CD4-positive, alpha-beta T cell treated with Interleukin-17A for 1 hour (primary cell): ENCODE measurements at regions not wholly inside any gene's neighbourhood (a gene's known extent, or its start where the extent isn't known, plus 50 kb on each side); places are given as distances from the start of the nearest gene placed in this dataset.

Source experiments
- DNase-seq: peaks from one replicate; pipeline ENCODE4 v3.0.0-alpha.2; 2020

DNA sequence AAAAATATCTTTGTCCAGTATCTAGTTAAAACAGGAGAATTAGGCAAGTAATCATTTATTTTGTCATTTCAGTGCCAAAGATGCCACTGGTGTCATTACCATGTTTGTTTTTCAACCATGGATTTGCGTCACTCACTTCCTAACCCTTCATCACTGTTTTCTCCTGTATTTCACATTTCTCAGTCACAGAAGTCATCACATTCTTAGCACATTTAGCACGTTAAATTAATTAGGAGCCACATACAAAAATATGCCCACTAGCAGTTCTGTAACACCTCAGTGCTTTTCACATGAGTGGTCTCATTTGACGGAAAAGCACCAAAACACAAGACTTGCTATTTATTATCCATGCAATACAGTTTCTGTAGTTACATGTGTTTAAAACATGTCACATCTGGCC is 546.0 kb downstream of the METTL15 start:
- DNase-seq = no peak

DNA sequence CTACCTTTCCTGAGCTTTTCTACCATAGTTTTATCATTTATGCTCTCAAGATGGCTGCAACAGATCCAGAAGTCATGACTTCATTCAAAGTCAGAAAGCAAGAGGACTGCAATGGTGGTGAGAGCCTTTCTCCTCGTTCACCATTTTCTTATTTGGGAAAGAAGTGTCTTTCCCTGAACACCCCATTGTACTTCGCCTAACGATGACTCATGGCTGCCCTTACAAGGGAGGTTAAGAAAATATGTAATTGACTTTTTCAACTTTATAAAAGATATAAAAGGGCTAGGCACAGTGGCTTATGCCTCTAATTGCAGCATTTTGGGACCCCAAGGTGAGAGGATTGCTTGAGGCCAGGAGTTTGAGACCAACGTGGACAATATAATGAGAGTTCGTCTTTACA is 541.7 kb downstream of the METTL15 start:
- DNase-seq = no peak

DNA sequence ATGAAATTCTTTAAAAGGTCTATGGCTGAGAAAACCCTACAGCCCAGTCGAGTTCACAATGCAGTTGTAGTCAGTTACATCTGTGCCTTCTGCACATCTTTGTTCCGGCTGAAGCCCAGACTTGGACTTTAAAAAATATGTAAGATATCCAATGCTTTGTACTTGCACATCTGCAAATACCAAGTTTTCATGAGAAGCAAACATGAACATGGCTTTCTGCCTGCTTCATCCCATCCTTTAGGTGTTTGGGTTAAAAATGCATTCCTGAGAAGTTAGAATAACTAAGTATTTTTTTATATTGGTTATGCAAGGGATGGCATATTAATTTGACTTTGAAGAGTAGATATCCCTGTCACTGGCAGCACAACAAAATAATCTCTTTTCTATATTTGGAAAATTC is 528.4 kb downstream of the METTL15 start:
- DNase-seq = no peak

DNA sequence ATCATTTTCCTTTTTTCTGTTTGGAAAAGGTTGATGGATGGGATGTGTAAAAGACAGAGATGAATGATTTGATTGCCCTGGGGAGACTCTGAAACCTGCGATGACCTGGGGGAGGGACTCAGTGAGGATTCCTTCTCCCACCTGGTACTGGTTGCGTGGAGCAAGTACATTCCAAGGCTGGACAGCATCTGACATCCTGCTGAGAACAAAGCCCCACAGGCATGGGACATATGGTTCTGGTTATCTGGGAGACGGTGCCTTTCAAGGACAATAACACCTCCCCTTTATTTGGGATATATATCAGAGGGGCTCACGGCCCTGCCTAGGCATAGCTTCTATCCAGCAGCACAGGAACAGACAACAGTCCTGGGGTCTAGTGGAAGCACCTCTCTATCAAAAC is 527.8 kb downstream of the METTL15 start:
- no peak for DNase-seq

DNA sequence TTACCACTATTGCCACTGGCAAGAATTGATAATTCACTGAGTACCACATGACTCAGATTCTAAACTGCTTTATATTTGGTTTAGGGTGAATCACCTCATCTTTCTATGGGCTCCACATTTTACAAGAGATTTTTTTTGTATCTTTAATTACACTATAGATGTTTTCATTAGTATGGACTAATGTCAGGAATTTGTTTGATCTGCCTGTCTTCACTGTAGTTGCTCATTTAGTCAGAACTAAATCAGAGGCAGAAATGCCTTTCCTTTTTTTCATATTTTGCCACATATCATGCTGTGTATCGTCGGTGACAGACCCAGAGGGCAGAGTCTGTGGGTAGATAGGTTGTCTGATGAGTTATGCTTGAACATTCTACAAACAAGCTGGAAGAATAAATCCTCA is 524.1 kb downstream of the METTL15 start:
- DNase-seq = no peak

DNA sequence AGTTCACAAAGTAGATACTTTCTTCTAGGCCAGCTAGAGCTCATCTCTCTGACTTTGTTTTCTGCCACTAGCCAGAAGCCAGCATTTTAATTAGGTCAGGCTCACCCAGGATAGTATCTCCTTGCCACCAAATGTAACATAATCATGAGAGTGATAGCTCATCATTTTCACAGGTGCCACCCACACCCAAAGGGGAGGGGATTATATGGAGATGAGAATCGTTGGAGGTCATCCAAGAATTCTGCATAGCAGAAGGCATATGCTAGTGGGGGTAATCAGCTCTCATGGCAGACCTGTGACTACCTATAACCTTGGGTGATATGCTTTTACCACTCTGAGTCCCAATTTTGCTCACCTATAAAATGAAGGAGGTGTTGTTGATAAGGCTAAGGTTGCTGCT is 523.0 kb downstream of the METTL15 start:
- DNase-seq = no peak

DNA sequence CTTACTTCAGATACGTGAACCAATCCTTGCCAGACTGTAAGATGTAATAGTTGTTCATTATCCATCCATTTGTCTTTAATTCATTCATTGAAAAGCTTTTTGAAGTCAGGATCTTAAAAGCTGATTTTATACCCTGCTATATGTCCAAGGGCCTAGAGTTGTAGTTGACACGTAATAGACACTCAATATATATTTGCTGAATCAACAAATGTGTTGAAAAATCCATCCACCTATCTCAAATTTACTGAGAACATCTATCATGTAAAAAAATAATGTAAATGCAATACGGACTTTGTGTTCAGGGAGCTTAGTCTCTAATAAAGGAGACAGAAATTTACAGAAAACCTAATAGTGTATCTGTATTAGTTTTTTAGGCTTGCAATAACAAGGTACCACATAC is 521.0 kb downstream of the METTL15 start:
- no peak for DNase-seq

GRCh38 chr11:28628412-28628811 is 520.2 kb downstream of the METTL15 start:
- no peak for DNase-seq

DNA sequence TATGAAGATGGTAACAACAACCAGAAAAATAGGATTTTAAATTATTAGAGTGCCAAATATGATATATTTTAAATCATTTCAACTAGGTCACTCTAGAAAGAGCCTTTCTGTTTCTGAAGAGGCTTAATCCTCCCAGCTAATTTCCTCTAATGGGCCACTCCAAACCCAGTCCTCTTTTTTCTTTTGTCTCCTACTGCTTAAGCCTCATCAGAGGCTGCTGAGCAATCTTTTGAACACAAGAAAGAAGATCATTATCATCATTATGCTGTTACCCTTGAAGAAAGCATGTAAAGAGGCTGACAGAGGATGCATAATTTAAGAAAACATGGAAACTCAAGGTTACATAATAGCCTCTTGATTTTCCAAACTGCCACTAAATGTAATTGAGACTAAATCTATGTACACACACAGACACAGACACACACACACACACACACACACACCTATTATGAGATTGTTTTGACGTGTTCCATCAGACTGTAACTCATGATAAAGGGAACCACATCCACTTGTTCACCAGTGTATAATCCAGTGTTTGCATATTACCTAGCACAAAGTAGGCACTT is 519.6 kb downstream of the METTL15 start:
- DNase-seq = no peak

GRCh38 chr11:28625532-28625931 is 517.3 kb downstream of the METTL15 start:
- DNase-seq = no peak

DNA sequence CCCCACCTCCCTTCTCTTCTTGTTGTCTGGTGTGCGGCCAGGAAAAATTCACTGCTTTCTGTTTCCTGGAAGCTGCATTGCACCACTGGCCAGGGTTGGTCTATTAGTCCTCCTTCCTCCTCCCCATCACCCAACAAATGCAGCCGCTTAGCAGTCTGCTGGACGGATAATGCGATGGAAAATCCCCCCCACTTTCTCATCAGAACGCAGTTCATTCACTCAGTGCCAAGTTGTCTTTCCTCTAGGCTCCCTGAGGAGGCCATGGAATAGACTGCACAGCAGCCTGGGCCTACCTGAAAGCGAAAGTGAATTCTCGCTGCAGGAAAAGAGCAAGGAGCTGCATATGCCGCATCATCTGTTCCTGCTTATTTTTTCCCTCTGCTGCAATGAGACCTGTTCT is 513.6 kb downstream of the METTL15 start:
- no peak for DNase-seq

DNA sequence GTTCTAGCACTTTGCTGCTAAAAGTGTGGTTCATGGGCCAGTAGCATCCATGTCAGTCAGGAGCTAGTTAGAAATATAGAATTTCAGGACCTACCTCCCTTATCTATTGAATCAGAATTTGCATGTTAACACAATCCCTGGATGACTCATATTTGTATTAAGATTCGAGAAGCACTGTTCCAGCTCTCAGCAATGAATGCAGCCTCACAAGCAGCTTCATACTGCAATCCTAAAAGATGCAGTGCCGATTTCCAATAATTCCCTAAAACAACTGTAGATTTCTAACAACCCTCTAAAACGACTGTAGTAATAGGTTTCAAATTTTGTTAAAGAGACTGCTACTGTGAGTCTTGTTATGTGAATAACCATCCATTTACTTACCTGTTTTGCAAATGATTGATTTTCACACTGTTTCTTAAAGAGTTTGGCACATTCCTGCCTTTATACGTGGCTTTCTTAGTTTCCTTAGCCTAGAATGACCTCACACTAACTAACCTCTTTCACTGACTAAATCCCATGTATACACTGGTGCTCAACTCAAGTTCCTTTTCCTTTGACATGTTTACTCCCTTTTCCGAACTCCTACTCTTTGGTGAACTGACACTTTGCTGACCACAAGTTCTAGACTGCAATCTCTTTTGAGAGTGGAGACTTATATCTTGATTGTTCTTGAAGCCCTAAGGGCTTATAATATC is 511.8 kb downstream of the METTL15 start:
- DNase-seq = no peak

GRCh38 chr11:28618416-28618815 is 510.2 kb downstream of the METTL15 start:
- DNase-seq = no peak

- DNase-seq = no peak
Observed at GRCh38 chr11:28616160-28616965, 508.2 kb downstream of the METTL15 start.

- DNase-seq = no peak
Observed at GRCh38 chr11:28615542-28615941, 507.4 kb downstream of the METTL15 start.

GRCh38 chr11:28606930-28607329 is 498.7 kb downstream of the METTL15 start:
- DNase-seq = no peak

- no peak for DNase-seq
Observed at GRCh38 chr11:28599656-28600055, 491.5 kb downstream of the METTL15 start.

DNA sequence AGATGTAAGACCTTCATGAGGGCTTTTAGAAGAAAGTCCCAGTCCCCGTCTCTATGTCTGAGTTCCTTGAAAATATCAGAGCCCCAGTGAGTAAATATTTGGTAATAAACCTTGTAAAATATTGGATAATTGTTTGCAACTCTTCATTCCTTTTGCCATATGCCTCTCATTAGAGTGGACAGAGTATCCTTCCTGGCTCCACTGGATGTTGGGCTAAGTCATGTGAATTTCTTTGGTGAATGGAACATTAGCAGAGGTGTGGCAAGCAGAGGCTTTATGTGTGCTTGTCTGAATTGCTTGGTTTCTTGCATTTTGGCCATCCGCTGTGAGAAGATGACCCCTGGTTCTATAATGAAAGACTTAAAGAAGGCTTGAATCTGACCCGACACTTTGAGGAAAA is 490.3 kb downstream of the METTL15 start:
- no peak for DNase-seq

DNA sequence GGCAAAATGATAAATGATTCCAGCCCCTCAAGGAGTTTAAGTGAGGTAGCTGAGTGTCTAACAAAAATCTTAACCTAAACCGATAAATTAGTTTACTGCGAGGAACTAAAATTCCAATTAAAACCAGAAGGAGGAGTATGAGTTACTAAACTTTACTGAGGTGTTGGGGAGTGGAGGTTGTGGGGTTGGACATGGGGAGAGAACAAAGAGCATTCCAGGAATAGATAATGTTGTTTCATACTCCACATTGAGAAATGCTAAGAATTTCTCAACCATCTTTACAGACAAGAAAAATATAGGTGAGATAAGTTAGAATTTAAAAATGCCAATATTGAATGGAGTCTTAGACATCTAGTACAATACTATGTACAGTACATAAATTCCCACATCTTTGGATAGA is 488.6 kb downstream of the METTL15 start:
- DNase-seq = no peak

- no peak for DNase-seq
Observed at GRCh38 chr11:28592141-28592540, 484.0 kb downstream of the METTL15 start.

- DNase-seq = no peak
Observed at GRCh38 chr11:28584992-28585391, 476.8 kb downstream of the METTL15 start.

- no peak for DNase-seq
Observed at GRCh38 chr11:28582506-28582905, 474.3 kb downstream of the METTL15 start.

GRCh38 chr11:28581286-28582242 is 473.4 kb downstream of the METTL15 start:
- DNase-seq = no peak
